ENCODE measurements at regions not wholly inside any gene's neighbourhood (a gene's known extent, or its start where the extent isn't known, plus 50 kb on each side); places are given as distances from the start of the nearest gene placed in this dataset.

GRCh38 chr5:41650131-41650530 lies 139.7 kb upstream of the PLCXD3 start (continued):
- TF ChIP-seq, protein P1, sequence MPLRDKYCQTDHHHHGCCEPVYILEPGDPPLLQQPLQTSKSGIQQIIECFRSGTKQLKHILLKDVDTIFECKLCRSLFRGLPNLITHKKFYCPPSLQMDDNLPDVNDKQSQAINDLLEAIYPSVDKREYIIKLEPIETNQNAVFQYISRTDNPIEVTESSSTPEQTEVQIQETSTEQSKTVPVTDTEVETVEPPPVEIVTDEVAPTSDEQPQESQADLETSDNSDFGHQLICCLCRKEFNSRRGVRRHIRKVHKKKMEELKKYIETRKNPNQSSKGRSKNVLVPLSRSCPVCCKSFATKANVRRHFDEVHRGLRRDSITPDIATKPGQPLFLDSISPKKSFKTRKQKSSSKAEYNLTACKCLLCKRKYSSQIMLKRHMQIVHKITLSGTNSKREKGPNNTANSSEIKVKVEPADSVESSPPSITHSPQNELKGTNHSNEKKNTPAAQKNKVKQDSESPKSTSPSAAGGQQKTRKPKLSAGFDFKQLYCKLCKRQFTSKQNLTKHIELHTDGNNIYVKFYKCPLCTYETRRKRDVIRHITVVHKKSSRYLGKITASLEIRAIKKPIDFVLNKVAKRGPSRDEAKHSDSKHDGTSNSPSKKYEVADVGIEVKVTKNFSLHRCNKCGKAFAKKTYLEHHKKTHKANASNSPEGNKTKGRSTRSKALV (CRISPR knock-in tag; IDR thresholded peaks at IDR 0.05) = no peak
- no peak for TF ChIP-seq ATAD3A (CRISPR knock-in tag; IDR thresholded peaks at IDR 0.05)
- TF ChIP-seq CENPT (CRISPR knock-in tag; IDR thresholded peaks at IDR 0.05; ENCODE audit: low read depth) = no peak
- TF ChIP-seq TOPORS (CRISPR knock-in tag; IDR thresholded peaks at IDR 0.05) = no peak
- TF ChIP-seq KLF15 (CRISPR knock-in tag; IDR thresholded peaks at IDR 0.05; ENCODE audit: borderline replicate concordance) = no peak
- TF ChIP-seq MLX (CRISPR knock-in tag; IDR thresholded peaks at IDR 0.05) = no peak
- TF ChIP-seq, protein P2, sequence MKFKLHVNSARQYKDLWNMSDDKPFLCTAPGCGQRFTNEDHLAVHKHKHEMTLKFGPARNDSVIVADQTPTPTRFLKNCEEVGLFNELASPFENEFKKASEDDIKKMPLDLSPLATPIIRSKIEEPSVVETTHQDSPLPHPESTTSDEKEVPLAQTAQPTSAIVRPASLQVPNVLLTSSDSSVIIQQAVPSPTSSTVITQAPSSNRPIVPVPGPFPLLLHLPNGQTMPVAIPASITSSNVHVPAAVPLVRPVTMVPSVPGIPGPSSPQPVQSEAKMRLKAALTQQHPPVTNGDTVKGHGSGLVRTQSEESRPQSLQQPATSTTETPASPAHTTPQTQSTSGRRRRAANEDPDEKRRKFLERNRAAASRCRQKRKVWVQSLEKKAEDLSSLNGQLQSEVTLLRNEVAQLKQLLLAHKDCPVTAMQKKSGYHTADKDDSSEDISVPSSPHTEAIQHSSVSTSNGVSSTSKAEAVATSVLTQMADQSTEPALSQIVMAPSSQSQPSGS (CRISPR knock-in tag; IDR thresholded peaks at IDR 0.05) = no peak
- TF ChIP-seq NCOA5 (CRISPR knock-in tag; IDR thresholded peaks at IDR 0.05) = no peak
- no peak for TF ChIP-seq TBX2 (CRISPR knock-in tag; IDR thresholded peaks at IDR 0.05; ENCODE audit: borderline replicate concordance)
- TF ChIP-seq SMYD3 (CRISPR knock-in tag; IDR thresholded peaks at IDR 0.05) = no peak
- no peak for TF ChIP-seq NFYC (CRISPR knock-in tag; IDR thresholded peaks at IDR 0.05)
- no peak for TF ChIP-seq SRY (CRISPR knock-in tag; IDR thresholded peaks at IDR 0.05)
